Keratinocyte (primary cell): ENCODE measurements at regions not wholly inside any gene's neighbourhood (a gene's known extent, or its start where the extent isn't known, plus 50 kb on each side); places are given as distances from the start of the nearest gene placed in this dataset.

Experiments used
- EZH2 ChIP-seq: IDR thresholded peaks from one replicate; pipeline ENCODE4 v1.6.1; 2012; ENCODE audit warnings: inconsistent platforms, mild to moderate bottlenecking, low read length, moderate library complexity
- TF ChIP-seq, protein P1 (sequence below), 3 experiments: IDR thresholded peaks in 1 of 3; conservative IDR thresholded peaks in 1 of 3; optimal IDR thresholded peaks in 1 of 3; 2 replicates in 2 of 3; 3 replicates in 1 of 3; pipeline versions ENCODE3 to v1.5.1; 2011; ENCODE audit warnings: low read length in 3 of 3, mild to moderate bottlenecking in 3 of 3, moderate library complexity in 2 of 3, control low read depth in 1 of 3, inconsistent platforms in 1 of 3; ENCODE audit not compliant: insufficient read depth in 2 of 3; ENCODE audit errors: extremely low read depth in 1 of 3

- TF ChIP-seq, protein P1, sequence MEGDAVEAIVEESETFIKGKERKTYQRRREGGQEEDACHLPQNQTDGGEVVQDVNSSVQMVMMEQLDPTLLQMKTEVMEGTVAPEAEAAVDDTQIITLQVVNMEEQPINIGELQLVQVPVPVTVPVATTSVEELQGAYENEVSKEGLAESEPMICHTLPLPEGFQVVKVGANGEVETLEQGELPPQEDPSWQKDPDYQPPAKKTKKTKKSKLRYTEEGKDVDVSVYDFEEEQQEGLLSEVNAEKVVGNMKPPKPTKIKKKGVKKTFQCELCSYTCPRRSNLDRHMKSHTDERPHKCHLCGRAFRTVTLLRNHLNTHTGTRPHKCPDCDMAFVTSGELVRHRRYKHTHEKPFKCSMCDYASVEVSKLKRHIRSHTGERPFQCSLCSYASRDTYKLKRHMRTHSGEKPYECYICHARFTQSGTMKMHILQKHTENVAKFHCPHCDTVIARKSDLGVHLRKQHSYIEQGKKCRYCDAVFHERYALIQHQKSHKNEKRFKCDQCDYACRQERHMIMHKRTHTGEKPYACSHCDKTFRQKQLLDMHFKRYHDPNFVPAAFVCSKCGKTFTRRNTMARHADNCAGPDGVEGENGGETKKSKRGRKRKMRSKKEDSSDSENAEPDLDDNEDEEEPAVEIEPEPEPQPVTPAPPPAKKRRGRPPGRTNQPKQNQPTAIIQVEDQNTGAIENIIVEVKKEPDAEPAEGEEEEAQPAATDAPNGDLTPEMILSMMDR (optimal IDR thresholded peaks at IDR 0.05 in 1 of 3, IDR thresholded peaks at IDR 0.05 in 1 of 3, conservative IDR thresholded peaks at IDR 0.05 in 1 of 3; ENCODE audit: extremely low read depth in 1 of 3, insufficient read depth in 2 of 3, low read length in 3 of 3) = no peak
- no peak for TF ChIP-seq EZH2
These were observed 76.3 kb upstream of the ADRA2C start for GRCh38 chr4:3689576-3690550.
